Chondrocyte (in vitro differentiated cells): ENCODE measurements at regions not wholly inside any gene's neighbourhood (a gene's known extent, or its start where the extent isn't known, plus 50 kb on each side); places are given as distances from the start of the nearest gene placed in this dataset.

Experiments
- DNase-seq: peaks from one replicate; pipeline ENCODE4 v3.0.0; 2021; ENCODE audit warnings: mixed read lengths, low spot score
- H3K27ac Mint-ChIP-seq: one replicate; pipeline ENCODE4 v1.8.0; 2021; ENCODE audit warnings: mild to moderate bottlenecking, moderate library complexity, mixed read lengths; ENCODE audit not compliant: unreplicated experiment
- H3K27me3 Mint-ChIP-seq: 2 replicates; pipeline ENCODE4 v1.8.0; 2021; ENCODE audit warnings: low read depth, mixed read lengths
- H3K36me3 Mint-ChIP-seq: 2 replicates; pipeline ENCODE4 v1.8.0; 2021; ENCODE audit warnings: low read depth, mixed read lengths
- H3K4me1 Mint-ChIP-seq: 2 replicates; pipeline ENCODE4 v1.8.0; 2021; ENCODE audit warnings: low read depth, mild to moderate bottlenecking, mixed read lengths
- H3K4me3 Mint-ChIP-seq: one replicate; pipeline ENCODE4 v1.8.0; 2021; ENCODE audit warnings: mild to moderate bottlenecking, moderate library complexity, mixed read lengths; ENCODE audit not compliant: unreplicated experiment
- H3K9me3 Mint-ChIP-seq: 2 replicates; pipeline ENCODE4 v1.8.0; 2021; ENCODE audit warnings: low read depth, mixed read lengths
- CTCF ChIP-seq: fragments of 200-600 bp; sonication (generic); IDR thresholded peaks from 2 replicates; pipeline ENCODE4 v1.5.0; 2021; ENCODE audit warnings: antibody characterized with exemption, mild to moderate bottlenecking, moderate library complexity

- peaks cover 8% of the 10 kb centered on the region for H3K9me3 Mint-ChIP-seq
- H3K4me1 Mint-ChIP-seq = peaks cover 13% of the 10 kb centered on the region
- peaks cover 3% of the 10 kb centered on the region for H3K27me3 Mint-ChIP-seq
- no peak for TF ChIP-seq CTCF
- no peak overlapping the region for H3K4me3 Mint-ChIP-seq
- peaks cover 1% of the 10 kb centered on the region for H3K36me3 Mint-ChIP-seq
- H3K27ac Mint-ChIP-seq = no peak overlapping the region
- peak; percentile 54 for DNase-seq
Observed at GRCh38 chr1:24995661-24996060, 65.6 kb upstream of the RUNX3 start.

DNA sequence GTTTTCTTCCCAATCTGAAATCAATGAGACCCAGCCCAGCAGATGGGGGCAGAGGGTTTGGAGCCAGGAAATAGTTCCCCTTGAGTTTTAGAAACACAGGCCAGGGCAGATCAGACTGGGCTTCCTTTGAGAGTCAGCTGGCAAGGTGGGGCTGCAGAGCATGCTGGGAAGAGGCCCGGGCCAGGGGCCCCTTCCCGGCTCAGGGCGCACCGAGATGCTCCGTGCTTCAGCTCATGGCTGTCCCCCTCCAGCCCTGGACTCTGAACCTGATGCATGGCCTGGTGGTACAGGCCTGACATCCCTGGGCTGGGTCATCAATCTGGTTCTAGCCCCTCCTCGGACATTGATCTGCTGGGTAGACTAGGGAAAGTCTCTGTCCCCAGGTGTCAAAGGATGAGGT, 65.1 kb upstream of the RUNX3 start:
- no peak for TF ChIP-seq CTCF
- H3K36me3 Mint-ChIP-seq = peaks cover 1% of the 10 kb centered on the region
- peaks cover 13% of the 10 kb centered on the region for H3K4me1 Mint-ChIP-seq
- H3K4me3 Mint-ChIP-seq = no peak overlapping the region
- peaks cover 3% of the 10 kb centered on the region for H3K27me3 Mint-ChIP-seq
- no peak overlapping the region for H3K27ac Mint-ChIP-seq
- peaks cover 8% of the 10 kb centered on the region for H3K9me3 Mint-ChIP-seq
- DNase-seq = peak; percentile 38

DNA sequence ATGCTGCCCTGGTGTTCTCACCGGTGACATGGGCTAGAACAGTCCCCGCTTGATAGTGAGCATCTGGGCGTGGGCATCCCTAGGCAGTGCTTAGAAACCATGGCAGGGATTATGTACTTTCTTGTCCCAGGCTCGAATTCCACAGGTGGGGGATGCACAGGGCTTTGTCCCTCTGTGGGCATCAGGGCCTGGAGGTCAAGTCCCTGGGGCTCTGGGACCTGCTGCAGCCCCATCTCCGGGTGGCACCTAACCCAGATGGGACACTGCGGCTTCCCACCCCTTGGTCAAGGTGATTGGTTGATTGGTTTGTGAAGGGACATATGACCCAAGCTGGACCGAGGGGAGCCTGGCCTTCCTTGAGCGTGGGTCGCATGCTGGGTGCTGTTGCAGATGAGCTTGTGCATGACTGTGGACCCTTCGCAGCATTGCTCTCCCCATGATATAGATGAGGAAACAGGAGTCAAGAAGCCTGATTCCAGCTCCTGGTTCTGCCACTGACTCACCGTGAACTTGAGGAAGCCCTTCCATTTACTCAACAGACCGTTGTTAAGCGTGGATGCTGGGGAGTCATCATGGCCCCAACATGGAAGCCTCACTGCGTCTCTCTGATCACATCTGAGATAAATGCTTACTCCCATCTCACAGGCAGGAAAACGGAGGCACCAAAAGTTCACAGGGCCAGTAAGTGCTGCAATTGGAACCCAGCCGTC, 64.0 kb upstream of the RUNX3 start:
- no peak overlapping the region for H3K27ac Mint-ChIP-seq
- peaks cover 13% of the 10 kb centered on the region for H3K4me1 Mint-ChIP-seq
- peak; percentile 65 for DNase-seq
- no peak overlapping the region for H3K4me3 Mint-ChIP-seq
- H3K9me3 Mint-ChIP-seq = peaks cover 8% of the 10 kb centered on the region
- no peak for TF ChIP-seq CTCF
- H3K36me3 Mint-ChIP-seq = peaks cover 1% of the 10 kb centered on the region
- peaks cover 9% of the 10 kb centered on the region for H3K27me3 Mint-ChIP-seq

GRCh38 chr1:24992761-24993211, 62.7 kb upstream of the RUNX3 start:
- Mint-ChIP-seq H3K36me3 (peaks cover 1% of the 10 kb centered on the region), H3K27ac (no peak overlapping the region), H3K27me3 (peaks cover 12% of the 10 kb centered on the region), H3K9me3 (peaks cover 8% of the 10 kb centered on the region), H3K4me3 (no peak overlapping the region), H3K4me1 (peaks cover 13% of the 10 kb centered on the region)
- TF ChIP-seq CTCF = no peak
- DNase-seq = no peak

DNA sequence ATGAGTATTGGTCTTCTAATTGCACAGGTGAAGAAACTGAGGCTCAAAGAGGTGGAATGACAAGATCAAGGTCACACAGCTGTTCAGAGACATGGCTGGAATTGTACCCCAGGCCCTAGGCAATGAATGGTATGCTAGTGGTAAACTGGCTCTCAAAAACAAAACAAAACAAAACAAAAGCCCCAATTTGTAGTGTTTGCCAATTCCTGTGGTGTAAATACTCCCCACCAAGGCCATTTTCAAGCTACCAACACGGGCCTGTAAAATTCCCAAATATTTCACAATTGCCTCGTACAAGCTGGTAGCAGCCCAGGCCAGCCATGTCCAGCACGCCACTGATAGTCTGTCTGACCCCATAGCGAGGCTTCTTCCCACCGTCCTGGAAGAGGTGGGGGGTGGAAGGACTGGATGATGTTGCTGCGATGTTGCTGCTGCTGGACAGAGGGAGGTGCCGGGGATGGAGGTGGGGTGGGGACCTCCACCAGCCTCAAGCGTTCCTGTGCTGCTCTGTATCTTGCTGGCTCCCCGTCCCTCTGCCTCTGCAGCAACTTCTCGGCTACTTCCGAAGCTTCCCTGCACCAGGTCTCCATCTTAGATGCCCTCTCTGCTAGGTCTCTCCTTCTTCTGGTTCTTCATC, 62.2 kb upstream of the RUNX3 start:
- Mint-ChIP-seq H3K27me3 (peaks cover 12% of the 10 kb centered on the region), H3K4me1 (peaks cover 13% of the 10 kb centered on the region), H3K4me3 (no peak overlapping the region), H3K27ac (no peak overlapping the region), H3K36me3 (peaks cover under 1% of the 10 kb centered on the region), H3K9me3 (peaks cover 7% of the 10 kb centered on the region)
- peak; percentile 24 for DNase-seq
- no peak for TF ChIP-seq CTCF
